CD14-positive monocyte (primary cell): ENCODE measurements at regions not wholly inside any gene's neighbourhood (a gene's known extent, or its start where the extent isn't known, plus 50 kb on each side); places are given as distances from the start of the nearest gene placed in this dataset.

Experiments
- DNase-seq, 3 donors: peaks; one replicate each; pipeline ENCODE4 v3.0.0-alpha.2; 2011 to 2022
- H2AFZ ChIP-seq: 2 replicates; pipeline ENCODE4 v1.6.0; 2012; ENCODE audit warnings: mild to moderate bottlenecking, low read depth, low read length, inconsistent platforms; ENCODE audit not compliant: insufficient read depth, poor library complexity, severe bottlenecking
- H3K27ac ChIP-seq, 2 donors: 1 replicate in 1 of 2; 2 replicates in 1 of 2; pipeline ENCODE4 v1.5.1; 2012 to 2013; ENCODE audit warnings: low read length in 2 of 2, control low read depth in 1 of 2, inconsistent platforms in 1 of 2, low read depth in 1 of 2, mild to moderate bottlenecking in 1 of 2
- H3K27me3 ChIP-seq, 2 donors: one replicate each; pipeline versions ENCODE4 v1.6.0 to v1.6.1; 2011 to 2013; ENCODE audit warnings: low read length in 2 of 2; ENCODE audit not compliant: control insufficient read depth in 2 of 2, insufficient read depth in 2 of 2
- H3K36me3 ChIP-seq, 2 donors: replicated peaks in 1 of 2; 1 replicate in 1 of 2; 2 replicates in 1 of 2; pipeline versions ENCODE4 v1.5.1 to v1.6.1; 2012 to 2013; ENCODE audit warnings: low read length in 2 of 2, control low read depth in 1 of 2, inconsistent platforms in 1 of 2, mild to moderate bottlenecking in 1 of 2; ENCODE audit not compliant: insufficient read depth in 2 of 2, control insufficient read depth in 1 of 2
- H3K4me1 ChIP-seq, 2 donors: 1 replicate in 1 of 2; 2 replicates in 1 of 2; pipeline versions ENCODE4 v1.5.1 to v1.6.1; 2012 to 2013; ENCODE audit warnings: low read length in 2 of 2, control low read depth in 1 of 2, inconsistent platforms in 1 of 2, mild to moderate bottlenecking in 1 of 2, moderate library complexity in 1 of 2; ENCODE audit not compliant: insufficient read depth in 2 of 2, control insufficient read depth in 1 of 2
- H3K4me2 ChIP-seq: replicated peaks from 2 replicates; pipeline ENCODE3; 2012; ENCODE audit warnings: low read length, moderate library complexity, mild to moderate bottlenecking; ENCODE audit not compliant: poor library complexity, severe bottlenecking; ENCODE audit errors: extremely low read depth
- H3K4me3 ChIP-seq, 3 experiments: fragments of 200-600 bp in 1 of 3; sonication (generic) in 1 of 3; replicated peaks in 1 of 3; 1 replicate in 2 of 3; 2 replicates in 1 of 3; pipeline ENCODE4 v1.5.1; 2011 to 2013; ENCODE audit warnings: low read length in 3 of 3, mild to moderate bottlenecking in 3 of 3, control low read depth in 2 of 3, low read depth in 2 of 3, inconsistent platforms in 1 of 3, moderate library complexity in 1 of 3
- H3K79me2 ChIP-seq: 2 replicates; pipeline ENCODE4 v1.6.0; 2012; ENCODE audit warnings: mild to moderate bottlenecking, control low read depth, inconsistent platforms, low read length, moderate library complexity; ENCODE audit not compliant: insufficient read depth
- H3K9ac ChIP-seq: 2 replicates; pipeline ENCODE4 v1.6.0; 2017; ENCODE audit warnings: low read length, mild to moderate bottlenecking; ENCODE audit not compliant: insufficient read depth, poor library complexity, severe bottlenecking
- H3K9me3 ChIP-seq, 2 donors: replicated peaks in 1 of 2; 1 replicate in 1 of 2; 2 replicates in 1 of 2; pipeline versions ENCODE4 v1.5.1 to v1.6.1; 2012 to 2013; ENCODE audit warnings: low read length in 2 of 2, control low read depth in 1 of 2; ENCODE audit not compliant: control insufficient read depth in 1 of 2, insufficient read depth in 1 of 2
- H4K20me1 ChIP-seq: 2 replicates; pipeline ENCODE4 v1.6.0; 2012; ENCODE audit warnings: mild to moderate bottlenecking, low read length, control low read depth, moderate library complexity; ENCODE audit not compliant: insufficient read depth
- H3K27ac Mint-ChIP-seq, 7 donors: one replicate each; pipeline ENCODE4 v1.8.0; 2020; ENCODE audit warnings: mild to moderate bottlenecking in 7 of 7, mixed read lengths in 7 of 7, moderate library complexity in 6 of 7, inconsistent platforms in 2 of 7
- H3K27me3 Mint-ChIP-seq, 3 donors: one replicate each; pipeline ENCODE4 v1.8.0; 2021 to 2022; ENCODE audit warnings: low read depth in 3 of 3, mild to moderate bottlenecking in 3 of 3, mixed read lengths in 3 of 3, moderate library complexity in 3 of 3, inconsistent platforms in 1 of 3
- H3K36me3 Mint-ChIP-seq, 2 donors: one replicate each; pipeline ENCODE4 v1.8.0; 2020; ENCODE audit warnings: mixed read lengths in 2 of 2, inconsistent platforms in 1 of 2, mild to moderate bottlenecking in 1 of 2
- H3K4me1 Mint-ChIP-seq: one replicate; pipeline ENCODE4 v1.8.0; 2020; ENCODE audit warnings: mild to moderate bottlenecking, mixed read lengths
- H3K4me3 Mint-ChIP-seq, 2 donors: one replicate each; pipeline ENCODE4 v1.8.0; 2020; ENCODE audit warnings: mild to moderate bottlenecking in 2 of 2, mixed read lengths in 2 of 2, moderate library complexity in 1 of 2
- H3K9me3 Mint-ChIP-seq, 7 donors: one replicate each; pipeline ENCODE4 v1.8.0; 2020 to 2022; ENCODE audit warnings: mixed read lengths in 7 of 7, mild to moderate bottlenecking in 6 of 7, moderate library complexity in 6 of 7, inconsistent platforms in 2 of 7
- CTCF ChIP-seq: fragments of 200-600 bp; IDR thresholded peaks from one replicate; pipeline ENCODE4 v1.8.0; 2022; ENCODE audit warnings: antibody characterized with exemption, mild to moderate bottlenecking
- WGBS: methylation state at CpG from one replicate; pipeline ENCODE4 v1.1.5; 2013; ENCODE audit warnings: missing lambda C conversion rate; ENCODE audit not compliant: insufficient coverage; 5-methylcytosine and 5-hydroxymethylcytosine counted together
- intact Hi-C, 2 donors: fragments of 100-400 bp; cut with micrococcal nuclease; formaldehyde crosslinking; loops; one replicate each; pipeline versions ENCODE4 v1.15.0 to v1.15.1; 2023

- H3K36me3 Mint-ChIP-seq: peaks cover 29 to 33% of the 10 kb centered on the region in 2 donors
- peaks cover 2% of the 10 kb centered on the region for H3K4me1 Mint-ChIP-seq
- Histone ChIP-seq H2AFZ (no peak overlapping the region), H3K4me2 (no peak overlapping the region), H3K36me3 (peaks cover 0 to 11% of the 10 kb centered on the region in 2 donors), H3K9me3 (no peaks in the 10 kb centered on the region), H3K27ac (no peak overlapping the region), H3K79me2 (peaks cover 32% of the 10 kb centered on the region), H3K4me3 (no peak overlapping the region), H4K20me1 (no peaks in the 10 kb centered on the region), H3K4me1 (no peaks in the 10 kb centered on the region), H3K27me3 (no peaks in the 10 kb centered on the region), H3K9ac (no peak overlapping the region)
- no peak overlapping the region for H3K27ac Mint-ChIP-seq
- TF ChIP-seq CTCF: no peak
- DNase-seq: no peak
- 90% methylated on average over 7 of the region's 7 CpGs for whole genome bisulfite sequencing
- H3K9me3 Mint-ChIP-seq: no peaks in the 10 kb centered on the region
- intact Hi-C loops: no loop called here
- H3K4me3 Mint-ChIP-seq: no peak overlapping the region
- H3K27me3 Mint-ChIP-seq: peaks cover 0 to 2% (median 0%) of the 10 kb centered on the region in 3 donors
These were observed 108.2 kb downstream of the CDH26 start for GRCh38 chr20:60066438-60066823.

- peaks cover 2% of the 10 kb centered on the region for H3K4me1 Mint-ChIP-seq
- peaks cover 0 to 4% of the 10 kb centered on the region in 2 donors for H3K9me3 ChIP-seq
- TF ChIP-seq CTCF: no peak
- intact Hi-C loops: no loop called here
- no peak for DNase-seq
- H3K27ac Mint-ChIP-seq: no peak overlapping the region
- no peaks in the 10 kb centered on the region for H3K4me1 ChIP-seq
- peaks cover 0 to 2% (median 0%) of the 10 kb centered on the region in 3 donors for H3K27me3 Mint-ChIP-seq
- no peaks in the 10 kb centered on the region for H4K20me1 ChIP-seq
- H3K4me3 ChIP-seq: no peak overlapping the region
- peaks cover 0 to 9% (median 5%) of the 10 kb centered on the region in 7 donors for H3K9me3 Mint-ChIP-seq
- 100% methylated on average over 4 of the region's 8 CpGs for WGBS
- no peak overlapping the region for H3K4me2 ChIP-seq
- peaks cover 33 to 36% of the 10 kb centered on the region in 2 donors for H3K36me3 Mint-ChIP-seq
- peaks cover 16% of the 10 kb centered on the region for H3K79me2 ChIP-seq
- H3K27ac ChIP-seq: no peak overlapping the region
- no peak overlapping the region for H2AFZ ChIP-seq
- H3K27me3 ChIP-seq: no peaks in the 10 kb centered on the region
- H3K4me3 Mint-ChIP-seq: no peak overlapping the region
- peaks cover 0 to 14% of the 10 kb centered on the region in 2 donors for H3K36me3 ChIP-seq
- no peak overlapping the region for H3K9ac ChIP-seq
These were observed 110.3 kb downstream of the CDH26 start for GRCh38 chr20:60068509-60068908.
